DND-41 (cell line): ENCODE measurements at regions not wholly inside any gene's neighbourhood (a gene's known extent, or its start where the extent isn't known, plus 50 kb on each side); places are given as distances from the start of the nearest gene placed in this dataset.

Experiments
- ATAC-seq: fragments of 200-7000 bp; cut with Tn5 transposase; 3 replicates; pipeline ENCODE4 v1.9.1; 2021; ENCODE audit warnings: low read depth; ENCODE audit not compliant: insufficient read depth
- DNase-seq: peaks from one replicate; pipeline ENCODE4 v3.0.0-alpha.2; 2020
- H2AFZ ChIP-seq: 2 replicates; pipeline ENCODE4 v1.6.0; 2012; ENCODE audit warnings: low read depth, low read length
- H3K27ac ChIP-seq: 2 replicates; pipeline ENCODE4 v1.5.1; 2012; ENCODE audit warnings: low read length, inconsistent platforms
- H3K27me3 ChIP-seq: fragments of 200-600 bp; sonication (generic); 2 replicates; pipeline ENCODE4 v1.6.0; 2012; ENCODE audit warnings: low read length, mild to moderate bottlenecking, inconsistent platforms; ENCODE audit not compliant: insufficient read depth, poor library complexity
- H3K36me3 ChIP-seq: 2 replicates; pipeline ENCODE4 v1.5.1; 2012; ENCODE audit warnings: low read length, inconsistent platforms; ENCODE audit not compliant: insufficient read depth
- H3K4me1 ChIP-seq: 2 replicates; pipeline ENCODE4 v1.5.1; 2012; ENCODE audit warnings: mild to moderate bottlenecking, low read length; ENCODE audit not compliant: insufficient read depth
- H3K4me2 ChIP-seq: 2 replicates; pipeline ENCODE4 v1.6.0; 2012; ENCODE audit warnings: mild to moderate bottlenecking, moderate library complexity, low read length, inconsistent platforms; ENCODE audit not compliant: insufficient read depth
- H3K4me3 ChIP-seq, 2 experiments: fragments of 200-600 bp in 1 of 2; shearing (Covaris generic) in 1 of 2; 2 replicates each; pipeline ENCODE4 v1.5.1; 2012 to 2016; ENCODE audit warnings: inconsistent platforms in 2 of 2, low read length in 2 of 2, mild to moderate bottlenecking in 2 of 2, low read depth in 1 of 2, moderate library complexity in 1 of 2
- H3K79me2 ChIP-seq: 2 replicates; pipeline ENCODE4 v1.6.0; 2012; ENCODE audit warnings: low read length, inconsistent platforms; ENCODE audit not compliant: insufficient read depth
- H3K9ac ChIP-seq: 2 replicates; pipeline ENCODE4 v1.6.0; 2012; ENCODE audit warnings: low read depth, mild to moderate bottlenecking, inconsistent platforms, low read length, moderate library complexity
- H3K9me3 ChIP-seq: 2 replicates; pipeline ENCODE4 v1.5.1; 2012; ENCODE audit warnings: low read length, moderate library complexity, mild to moderate bottlenecking, inconsistent platforms; ENCODE audit not compliant: insufficient read depth, severe bottlenecking
- H4K20me1 ChIP-seq: 2 replicates; pipeline ENCODE4 v1.6.0; 2012; ENCODE audit warnings: low read length; ENCODE audit not compliant: insufficient read depth
- CTCF ChIP-seq: IDR thresholded peaks from 2 replicates; pipeline ENCODE4 v1.5.1; 2012; ENCODE audit warnings: borderline replicate concordance, low read length, moderate library complexity, mild to moderate bottlenecking; ENCODE audit not compliant: poor library complexity, severe bottlenecking; ENCODE audit errors: extremely low read depth
- EZH2 ChIP-seq: IDR thresholded peaks from 3 replicates; pipeline ENCODE4 v1.6.1; 2012; ENCODE audit warnings: borderline replicate concordance, low read depth, mild to moderate bottlenecking, moderate library complexity, low read length, inconsistent platforms; ENCODE audit not compliant: severe bottlenecking

- H3K79me2 ChIP-seq = no peaks in the 10 kb centered on the region
- H3K27ac ChIP-seq = no peak overlapping the region
- H3K9ac ChIP-seq = no peak overlapping the region
- H3K4me3 ChIP-seq = no peak overlapping the region
- no peaks in the 10 kb centered on the region for H4K20me1 ChIP-seq
- H3K36me3 ChIP-seq = no peaks in the 10 kb centered on the region
- no peak for ATAC-seq
- H3K4me1 ChIP-seq = no peaks in the 10 kb centered on the region
- H3K9me3 ChIP-seq = no peaks in the 10 kb centered on the region
- H2AFZ ChIP-seq = no peak overlapping the region
- TF ChIP-seq CTCF = no peak
- no peak for TF ChIP-seq EZH2
- no peaks in the 10 kb centered on the region for H3K27me3 ChIP-seq
- H3K4me2 ChIP-seq = no peak overlapping the region
- DNase-seq = no peak
Observed at GRCh38 chr4:85114526-85114925, 148.0 kb upstream of the WDFY3 start.

- Histone ChIP-seq H3K9me3 (no peaks in the 10 kb centered on the region), H3K27me3 (no peaks in the 10 kb centered on the region), H4K20me1 (no peaks in the 10 kb centered on the region), H3K9ac (no peak overlapping the region), H2AFZ (no peak overlapping the region), H3K4me3 (no peak overlapping the region), H3K79me2 (no peaks in the 10 kb centered on the region), H3K4me1 (no peaks in the 10 kb centered on the region), H3K36me3 (no peaks in the 10 kb centered on the region), H3K4me2 (no peak overlapping the region), H3K27ac (no peak overlapping the region)
- no peak for TF ChIP-seq CTCF
- TF ChIP-seq EZH2 = no peak
- ATAC-seq = no peak
- no peak for DNase-seq
Observed at GRCh38 chr4:85116008-85116407, 149.5 kb upstream of the WDFY3 start.

GRCh38 chr4:85125688-85126087 is 159.2 kb upstream of the WDFY3 start:
- no peaks in the 10 kb centered on the region for H3K9me3 ChIP-seq
- no peak overlapping the region for H2AFZ ChIP-seq
- no peaks in the 10 kb centered on the region for H3K27me3 ChIP-seq
- no peak overlapping the region for H3K9ac ChIP-seq
- no peaks in the 10 kb centered on the region for H3K4me1 ChIP-seq
- ATAC-seq (no peak), DNase-seq (no peak)
- no peak for TF ChIP-seq EZH2
- TF ChIP-seq CTCF = no peak
- no peaks in the 10 kb centered on the region for H4K20me1 ChIP-seq
- no peak overlapping the region for H3K27ac ChIP-seq
- no peak overlapping the region for H3K4me3 ChIP-seq
- no peak overlapping the region for H3K4me2 ChIP-seq
- H3K36me3 ChIP-seq = no peaks in the 10 kb centered on the region
- H3K79me2 ChIP-seq = no peaks in the 10 kb centered on the region
